T-helper 1 cell treated with Interleukin-12 subunit alpha and Interleukin-12 subunit beta and Interleukin-4 antibody, amounts not matched to agents 30 ng/mL and 1 ng/mL, for 36 hours (primary cell): ENCODE measurements at regions not wholly inside any gene's neighbourhood (a gene's known extent, or its start where the extent isn't known, plus 50 kb on each side); places are given as distances from the start of the nearest gene placed in this dataset.

Experiments
- intact Hi-C: fragments of 100-400 bp; cut with micrococcal nuclease; formaldehyde crosslinking; loops from one replicate; pipeline ENCODE4 v1.15.1; 2024

- intact Hi-C loops = no loop called here
Measured at GRCh38 chr13:71304861-71305260, 562.1 kb downstream of the DACH1 start.

GRCh38 chr13:71303144-71303543 lies 563.9 kb downstream of the DACH1 start:
- intact Hi-C loops = no loop called here

- intact Hi-C loops = no loop called here
Measured at GRCh38 chr13:71300602-71301001, 566.4 kb downstream of the DACH1 start.

- intact Hi-C loops = loop anchor here (2.0 to 10.0 kb wide), 3 partner anchors 583 to 1491 kb away; partner anchors contain the start of genes BORA, MZT1 and PIBF1
Measured at GRCh38 chr13:71291842-71292146, 575.2 kb downstream of the DACH1 start.

GRCh38 chr13:71290963-71291841 lies 575.8 kb downstream of the DACH1 start:
- intact Hi-C loops = loop anchor here (2.0 to 10.0 kb wide), 3 partner anchors 584 to 1492 kb away; partner anchors contain the start of genes BORA, MZT1 and PIBF1

GRCh38 chr13:71289980-71290379 lies 577.0 kb downstream of the DACH1 start:
- intact Hi-C loops = loop anchor here (2.0 to 10.0 kb wide), 3 partner anchors 585 to 1493 kb away; partner anchors contain the start of genes BORA, MZT1 and PIBF1

- intact Hi-C loops = no loop called here
Measured at GRCh38 chr13:71285700-71286099, 581.3 kb downstream of the DACH1 start.

- intact Hi-C loops = no loop called here
Measured at GRCh38 chr13:71278512-71278911, 588.5 kb downstream of the DACH1 start.

- intact Hi-C loops = no loop called here
Measured at GRCh38 chr13:71274923-71275608, 591.9 kb downstream of the DACH1 start.

GRCh38 chr13:71261256-71261655 lies 605.7 kb downstream of the DACH1 start:
- intact Hi-C loops = no loop called here

GRCh38 chr13:71260246-71260645 lies 606.8 kb downstream of the DACH1 start:
- intact Hi-C loops = no loop called here

- intact Hi-C loops = no loop called here
Measured at GRCh38 chr13:71255633-71256032, 611.4 kb downstream of the DACH1 start.

- intact Hi-C loops = no loop called here
Measured at GRCh38 chr13:71254384-71254783, 612.6 kb downstream of the DACH1 start.

- intact Hi-C loops = no loop called here
Measured at GRCh38 chr13:71252184-71252704, 614.8 kb downstream of the DACH1 start.

- intact Hi-C loops = no loop called here
Measured at GRCh38 chr13:71251292-71251951, 615.6 kb downstream of the DACH1 start.

- intact Hi-C loops = no loop called here
Measured at GRCh38 chr13:71249011-71249410, 618.0 kb downstream of the DACH1 start.

GRCh38 chr13:71244161-71244560 lies 622.8 kb downstream of the DACH1 start:
- intact Hi-C loops = no loop called here

- intact Hi-C loops = no loop called here
Measured at GRCh38 chr13:71242201-71242600, 624.8 kb downstream of the DACH1 start.

- intact Hi-C loops = loop anchor here (1.0 kb wide), 1 partner anchor 638 kb away; no protein-coding TSS in a partner anchor
Measured at GRCh38 chr13:71240911-71241310, 626.1 kb downstream of the DACH1 start.

- intact Hi-C loops = no loop called here
Measured at GRCh38 chr13:71237332-71237731, 629.7 kb downstream of the DACH1 start.

GRCh38 chr13:71219698-71220415 lies 647.1 kb downstream of the DACH1 start:
- intact Hi-C loops = no loop called here
